Calu3 (cell line): ENCODE measurements at regions not wholly inside any gene's neighbourhood (a gene's known extent, or its start where the extent isn't known, plus 50 kb on each side); places are given as distances from the start of the nearest gene placed in this dataset.

ENCODE experiments used
- BruUV-seq: library from RNA; stranded (reverse); fragments of 400-500 nt; replicated peaks from 2 replicates; lab custom pipeline; 2021; lab: Mats Ljungman, UMichigan
- CTCF ChIA-PET: fragments of 300-600 bp; sonication (Branson Sonifier 250); formaldehyde crosslinking; loops from one replicate; lab custom pipeline; 2022; ENCODE audit warnings: antibody characterized with exemption; lab: Charles Lee
- DNase-seq: peaks from one replicate; pipeline ENCODE4 v3.0.0; 2022
- H3K27ac Mint-ChIP-seq: one replicate; pipeline ENCODE4 v1.8.0; 2022; ENCODE audit warnings: mixed read lengths; ENCODE audit not compliant: unreplicated experiment
- H3K27me3 Mint-ChIP-seq: one replicate; pipeline ENCODE4 v1.8.0; 2022; ENCODE audit warnings: mixed read lengths; ENCODE audit not compliant: unreplicated experiment
- H3K36me3 Mint-ChIP-seq: one replicate; pipeline ENCODE4 v1.8.0; 2022; ENCODE audit warnings: mild to moderate bottlenecking, moderate library complexity, mixed read lengths; ENCODE audit not compliant: insufficient read depth, unreplicated experiment
- H3K4me1 Mint-ChIP-seq: one replicate; pipeline ENCODE4 v1.8.0; 2022; ENCODE audit warnings: mild to moderate bottlenecking, low read depth, mixed read lengths; ENCODE audit not compliant: unreplicated experiment
- H3K4me3 Mint-ChIP-seq: one replicate; pipeline ENCODE4 v1.8.0; 2022; ENCODE audit warnings: mild to moderate bottlenecking, low read depth, moderate library complexity, mixed read lengths; ENCODE audit not compliant: unreplicated experiment
- H3K9me3 Mint-ChIP-seq: one replicate; pipeline ENCODE4 v1.8.0; 2022; ENCODE audit warnings: low read depth, mixed read lengths; ENCODE audit not compliant: unreplicated experiment
- CTCF ChIP-seq: fragments of 200-600 bp; IDR thresholded peaks from one replicate; pipeline ENCODE4 v1.8.0; 2022; ENCODE audit warnings: antibody characterized with exemption; ENCODE audit not compliant: unreplicated experiment
- intact Hi-C: fragments of 100-400 bp; cut with micrococcal nuclease; formaldehyde crosslinking; loops from one replicate; pipeline ENCODE4 v1.10.0; 2022; ENCODE audit not compliant: unreplicated experiment

GRCh38 chr14:71487941-71488340 is 444.3 kb upstream of the RGS6 start:
- Mint-ChIP-seq H3K36me3 (no peaks in the 10 kb centered on the region), H3K4me3 (no peak overlapping the region), H3K27me3 (no peaks in the 10 kb centered on the region), H3K9me3 (no peaks in the 10 kb centered on the region), H3K4me1 (no peaks in the 10 kb centered on the region), H3K27ac (no peak overlapping the region)
- TF ChIP-seq CTCF = no peak
- CTCF ChIA-PET = interaction anchor here (1.0 kb wide), 1 partner anchor 18 kb away, joined by 5 read pairs; no protein-coding TSS in a partner anchor
- intact Hi-C loops = no loop called here
- no TSS peak for BruUV-seq
- DNase-seq = no peak

DNA sequence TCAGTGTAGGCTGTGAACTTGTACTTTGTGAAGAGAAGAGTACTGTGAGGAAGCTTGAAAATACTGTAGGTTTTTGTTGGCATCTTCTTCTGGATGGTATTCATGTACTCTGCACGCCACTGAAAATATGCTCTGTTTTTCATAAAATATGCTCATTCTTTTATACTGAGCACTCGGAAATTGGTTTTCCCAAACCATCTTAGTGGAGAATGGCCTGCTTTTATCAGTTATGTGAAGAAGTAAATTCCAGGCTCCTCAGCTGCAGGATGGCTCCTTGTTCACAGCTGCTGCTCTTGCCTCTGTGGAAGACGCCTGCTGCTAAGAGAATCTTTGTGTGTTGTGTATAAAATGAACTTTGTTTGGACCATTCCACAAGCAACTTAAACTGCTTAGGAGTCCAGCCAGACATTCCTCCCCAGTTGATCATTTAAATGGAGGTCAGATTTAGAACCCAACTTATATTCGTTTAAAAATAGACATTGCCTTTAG is 443.5 kb upstream of the RGS6 start:
- no peaks in the 10 kb centered on the region for H3K36me3 Mint-ChIP-seq
- DNase-seq = no peak
- H3K4me1 Mint-ChIP-seq = no peaks in the 10 kb centered on the region
- no TSS peak for BruUV-seq
- intact Hi-C loops = no loop called here
- no peaks in the 10 kb centered on the region for H3K27me3 Mint-ChIP-seq
- no peak overlapping the region for H3K27ac Mint-ChIP-seq
- CTCF ChIA-PET = no interaction called here
- H3K4me3 Mint-ChIP-seq = no peak overlapping the region
- TF ChIP-seq CTCF = no peak
- H3K9me3 Mint-ChIP-seq = no peaks in the 10 kb centered on the region

GRCh38 chr14:71489742-71490141 is 442.5 kb upstream of the RGS6 start:
- CTCF ChIA-PET = no interaction called here
- Mint-ChIP-seq H3K4me3 (no peak overlapping the region), H3K9me3 (no peaks in the 10 kb centered on the region), H3K4me1 (no peaks in the 10 kb centered on the region), H3K36me3 (no peaks in the 10 kb centered on the region), H3K27ac (no peak overlapping the region), H3K27me3 (no peaks in the 10 kb centered on the region)
- BruUV-seq = no TSS peak
- DNase-seq = no peak
- intact Hi-C loops = no loop called here
- TF ChIP-seq CTCF = no peak

DNA sequence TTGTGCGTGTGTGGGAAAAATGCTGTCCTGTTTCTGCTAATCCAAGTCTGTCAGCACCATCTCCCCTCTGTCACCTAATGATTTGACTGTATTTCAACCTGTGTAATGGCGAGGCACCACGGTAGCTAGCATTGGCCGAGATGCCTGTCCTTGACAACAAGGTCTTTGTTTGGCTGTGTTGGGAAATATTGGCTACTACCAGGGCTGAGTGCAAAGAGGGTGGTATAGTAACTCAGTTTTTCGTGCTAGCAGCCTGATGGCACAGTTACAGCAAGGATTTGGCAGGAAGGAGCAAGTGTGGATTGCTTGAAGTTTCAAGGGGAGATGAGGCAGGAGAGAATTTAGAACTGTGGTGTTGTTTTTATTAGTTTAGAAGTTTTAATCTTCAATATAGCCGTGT is 440.3 kb upstream of the RGS6 start:
- no TSS peak for BruUV-seq
- no peak overlapping the region for H3K27ac Mint-ChIP-seq

More for the DNA sequence above, 440.3 kb upstream of the RGS6 start:
- Mint-ChIP-seq H3K4me3 (no peak overlapping the region), H3K9me3 (no peaks in the 10 kb centered on the region), H3K4me1 (no peaks in the 10 kb centered on the region), H3K27me3 (no peaks in the 10 kb centered on the region), H3K36me3 (no peaks in the 10 kb centered on the region)
- no peak for DNase-seq
- TF ChIP-seq CTCF = no peak
- CTCF ChIA-PET = no interaction called here
- intact Hi-C loops = no loop called here
